CD4-positive, alpha-beta T cell treated with Interleukin-15 for 4 hours (primary cell): ENCODE measurements at regions not wholly inside any gene's neighbourhood (a gene's known extent, or its start where the extent isn't known, plus 50 kb on each side); places are given as distances from the start of the nearest gene placed in this dataset.

ENCODE experiments used
- DNase-seq: peaks from one replicate; pipeline ENCODE4 v3.0.0-alpha.2; 2020; ENCODE audit warnings: low spot score

- DNase-seq, result no peak
Measured at GRCh38 chr14:100673807-100674154, 52.9 kb upstream of the DLK1 start.

- no peak for DNase-seq
Measured at GRCh38 chr14:100674428-100674827, 52.3 kb upstream of the DLK1 start.

- DNase-seq, result no peak
Measured at GRCh38 chr14:100674897-100675619, 51.6 kb upstream of the DLK1 start.

- no peak for DNase-seq
Measured at GRCh38 chr14:100675699-100676684, 50.7 kb upstream of the DLK1 start.
